ENCODE measurements at regions not wholly inside any gene's neighbourhood (a gene's known extent, or its start where the extent isn't known, plus 50 kb on each side); places are given as distances from the start of the nearest gene placed in this dataset.
"Not testable (repeated sequence)": the region's sequence is repeated elsewhere in the genome, so short reads cannot be mapped to it uniquely, and the experiment has no call there.

- DNase-seq, result no peak
These were observed 1458.9 kb upstream of the FLRT2 start for GRCh38 chr14:84071061-84071460.

GRCh38 chr14:84074626-84075025 lies 1455.3 kb upstream of the FLRT2 start:
- DNase-seq, result no peak

- DNase-seq, result no peak
These were observed 1449.0 kb upstream of the FLRT2 start for GRCh38 chr14:84080944-84081343.

GRCh38 chr14:84084056-84084630 lies 1445.8 kb upstream of the FLRT2 start:
- no peak for DNase-seq

GRCh38 chr14:84085493-84085892 lies 1444.5 kb upstream of the FLRT2 start:
- no peak for DNase-seq

- no peak for DNase-seq
These were observed 1443.2 kb upstream of the FLRT2 start for GRCh38 chr14:84086714-84087113.

- no peak for DNase-seq
These were observed 1441.9 kb upstream of the FLRT2 start for GRCh38 chr14:84087986-84088531.

GRCh38 chr14:84090837-84091236 lies 1439.1 kb upstream of the FLRT2 start:
- DNase-seq, result no peak

GRCh38 chr14:84095681-84096080 lies 1434.3 kb upstream of the FLRT2 start:
- no peak for DNase-seq

- no peak for DNase-seq
These were observed 1431.7 kb upstream of the FLRT2 start for GRCh38 chr14:84098261-84098660.

GRCh38 chr14:84099560-84099959 lies 1430.4 kb upstream of the FLRT2 start:
- not testable (repeated sequence) for DNase-seq

- DNase-seq, result no peak
These were observed 1422.1 kb upstream of the FLRT2 start for GRCh38 chr14:84107835-84108343.

- DNase-seq, result no peak
These were observed 1421.0 kb upstream of the FLRT2 start for GRCh38 chr14:84108746-84109457.

- DNase-seq, result no peak
These were observed 1417.4 kb upstream of the FLRT2 start for GRCh38 chr14:84112589-84112988.

- DNase-seq, result no peak
These were observed 1404.3 kb upstream of the FLRT2 start for GRCh38 chr14:84125676-84126075.

GRCh38 chr14:84127495-84127894 lies 1402.4 kb upstream of the FLRT2 start:
- DNase-seq, result no peak

GRCh38 chr14:84128050-84128449 lies 1401.9 kb upstream of the FLRT2 start:
- no peak for DNase-seq

- no peak for DNase-seq
These were observed 1400.9 kb upstream of the FLRT2 start for GRCh38 chr14:84129007-84129406.

GRCh38 chr14:84129941-84130340 lies 1400.0 kb upstream of the FLRT2 start:
- DNase-seq, result no peak

GRCh38 chr14:84131924-84132323 lies 1398.0 kb upstream of the FLRT2 start:
- no peak for DNase-seq

- DNase-seq, result no peak
These were observed 1385.8 kb upstream of the FLRT2 start for GRCh38 chr14:84144166-84144565.

- DNase-seq, result no peak
These were observed 1377.5 kb upstream of the FLRT2 start for GRCh38 chr14:84152452-84152851.

GRCh38 chr14:84162633-84163032 lies 1367.3 kb upstream of the FLRT2 start:
- DNase-seq, result no peak

GRCh38 chr14:84167026-84167425 lies 1362.9 kb upstream of the FLRT2 start:
- DNase-seq, result no peak
